Coronary artery (tissue), 2 donors: ENCODE measurements at regions not wholly inside any gene's neighbourhood (a gene's known extent, or its start where the extent isn't known, plus 50 kb on each side); places are given as distances from the start of the nearest gene placed in this dataset.

Experiments
- DNase-seq: peaks from one replicate; pipeline ENCODE4 v3.0.0-alpha.2; 2017; ENCODE audit warnings: low spot score
- H3K27ac ChIP-seq, 2 donors: fragments of 200-600 bp; sonication (generic); one replicate each; pipeline ENCODE4 v1.5.1; 2016 to 2019
- H3K4me3 ChIP-seq: fragments of 200-600 bp; sonication (generic); 2 replicates; pipeline ENCODE4 v1.5.1; 2016; ENCODE audit warnings: mild to moderate bottlenecking, moderate library complexity
- CTCF ChIP-seq: fragments of 200-600 bp; sonication (generic); IDR thresholded peaks from one replicate; pipeline ENCODE4 v1.5.1; 2019; ENCODE audit warnings: antibody characterized with exemption

- no peak for DNase-seq
- TF ChIP-seq CTCF: no peak
These were observed 308.3 kb upstream of the AJAP1 start for GRCh38 chr1:4346131-4346530.

GRCh38 chr1:4351453-4351852 lies 303.0 kb upstream of the AJAP1 start:
- no peak overlapping the region for H3K4me3 ChIP-seq
- DNase-seq: no peak
- no peak for TF ChIP-seq CTCF
- H3K27ac ChIP-seq: no peak overlapping the region

More at GRCh38 chr1:4346131-4346530, 308.3 kb upstream of the AJAP1 start:
- Histone ChIP-seq H3K27ac (no peak overlapping the region), H3K4me3 (no peak overlapping the region)

- H3K4me3 ChIP-seq: no peak overlapping the region
- no peak for TF ChIP-seq CTCF
These were observed 301.1 kb upstream of the AJAP1 start for GRCh38 chr1:4353090-4353856.

GRCh38 chr1:4355839-4356238 lies 298.6 kb upstream of the AJAP1 start:
- no peak overlapping the region for H3K4me3 ChIP-seq
- TF ChIP-seq CTCF: no peak
- H3K27ac ChIP-seq: no peak overlapping the region
- DNase-seq: no peak

More at GRCh38 chr1:4353090-4353856, 301.1 kb upstream of the AJAP1 start:
- DNase-seq: no peak
- H3K27ac ChIP-seq: no peak overlapping the region

- no peak for TF ChIP-seq CTCF
- no peak for DNase-seq
These were observed 291.9 kb upstream of the AJAP1 start for GRCh38 chr1:4362314-4363044.

GRCh38 chr1:4366091-4366490 lies 288.3 kb upstream of the AJAP1 start:
- no peak for DNase-seq
- H3K4me3 ChIP-seq: no peak overlapping the region
- TF ChIP-seq CTCF: no peak
- no peak overlapping the region for H3K27ac ChIP-seq

More at GRCh38 chr1:4362314-4363044, 291.9 kb upstream of the AJAP1 start:
- Histone ChIP-seq H3K4me3 (no peak overlapping the region), H3K27ac (no peak overlapping the region)
